ENCODE measurements at regions not wholly inside any gene's neighbourhood (a gene's known extent, or its start where the extent isn't known, plus 50 kb on each side); places are given as distances from the start of the nearest gene placed in this dataset.

DNA sequence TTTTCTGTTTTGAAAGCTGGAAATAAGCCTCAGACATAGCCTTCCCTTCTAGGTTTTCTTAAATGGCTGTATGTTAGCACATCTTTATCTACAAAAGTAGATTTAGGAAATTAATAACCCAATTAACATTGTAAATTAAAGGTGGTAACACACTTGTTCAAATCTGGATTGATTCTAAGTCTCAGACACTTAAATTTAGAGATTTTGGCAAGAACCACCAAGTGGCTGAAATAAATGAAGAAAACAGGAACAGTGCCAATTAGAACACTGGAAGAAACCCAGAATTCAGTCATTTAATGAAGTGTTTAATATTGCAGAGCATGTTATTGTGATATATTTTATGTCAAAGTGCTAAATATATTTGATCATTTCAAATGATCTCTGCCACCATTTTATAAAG lies 628.2 kb downstream of the USP25 start:
- DNase-seq (ENCODE audit: low read depth): no peak

DNA sequence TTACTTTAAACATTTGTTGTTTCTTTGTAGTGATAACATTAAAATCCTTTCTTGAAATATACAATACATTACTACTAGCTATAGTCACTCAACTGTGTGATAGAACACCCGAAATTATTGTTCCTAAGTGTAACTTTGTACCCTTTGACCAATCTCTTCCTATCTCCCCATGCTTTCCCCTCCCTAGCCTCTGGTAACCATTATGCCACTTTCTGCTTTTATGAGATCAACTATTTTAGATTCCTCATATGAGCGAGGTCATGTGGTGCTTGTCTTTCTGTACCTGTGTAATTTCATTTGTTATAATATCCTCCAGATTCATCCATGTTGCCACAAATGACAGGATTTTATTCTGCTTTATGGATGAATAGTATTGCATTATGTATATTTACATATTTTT lies 629.0 kb downstream of the USP25 start:
- no peak for DNase-seq (ENCODE audit: low read depth)

DNA sequence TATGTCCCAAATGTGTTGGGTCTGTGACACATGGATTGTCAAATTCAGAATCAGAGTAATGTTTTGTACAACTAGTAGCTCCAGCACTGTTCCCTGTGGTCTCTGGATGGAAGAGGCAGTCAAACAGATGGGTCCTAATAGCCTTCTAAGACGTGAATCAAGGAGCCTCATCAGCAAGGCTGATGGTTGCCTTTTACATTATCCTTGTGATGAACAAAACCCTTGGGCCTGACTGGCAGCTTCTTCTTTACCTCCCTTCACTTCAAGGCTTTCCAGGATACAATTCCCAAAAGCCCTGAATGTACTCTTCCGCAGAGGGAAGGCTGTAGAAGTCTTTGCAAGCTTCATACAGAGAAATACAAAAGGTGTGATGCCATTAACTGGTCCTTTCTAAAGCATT lies 633.3 kb downstream of the USP25 start:
- DNase-seq (ENCODE audit: low read depth): no peak

DNA sequence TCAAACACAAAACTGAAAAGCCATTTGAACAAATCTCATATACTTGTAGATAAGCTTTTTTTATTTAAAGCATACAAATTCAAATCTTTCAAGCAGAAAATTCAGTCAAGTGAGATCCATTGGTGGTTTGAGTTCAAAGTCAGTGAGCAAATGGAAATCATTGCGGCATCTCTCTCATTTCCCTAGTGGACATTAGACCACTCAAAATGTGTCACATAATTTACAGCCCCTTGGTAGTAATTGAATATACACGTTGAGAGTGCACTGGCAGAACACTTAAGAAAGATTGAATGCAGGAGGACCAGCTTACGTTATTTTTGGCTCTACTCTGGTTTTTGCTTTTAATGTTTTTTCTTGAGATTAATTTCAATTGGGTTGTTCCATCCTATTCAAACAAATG lies 633.7 kb downstream of the USP25 start:
- DNase-seq (ENCODE audit: low read depth): no peak

DNA sequence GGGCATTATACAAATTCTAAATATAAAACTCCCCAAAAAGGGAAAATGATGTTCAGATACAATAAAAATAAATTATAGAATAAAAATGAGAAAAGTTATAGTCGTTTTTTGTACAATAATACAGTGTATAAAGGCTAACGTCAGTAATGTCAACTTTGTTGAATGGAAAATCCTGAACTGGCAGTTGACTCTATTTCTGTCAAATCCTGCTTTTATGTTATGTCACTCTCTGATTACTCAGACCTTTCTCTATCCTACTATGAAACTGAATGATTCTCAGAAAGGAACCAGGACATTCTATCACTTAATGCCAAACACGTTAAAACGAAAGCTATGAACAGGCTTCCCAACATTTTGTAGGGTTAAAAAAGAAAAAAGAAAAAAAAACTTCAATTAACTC lies 636.4 kb downstream of the USP25 start:
- DNase-seq (ENCODE audit: low read depth): no peak

DNA sequence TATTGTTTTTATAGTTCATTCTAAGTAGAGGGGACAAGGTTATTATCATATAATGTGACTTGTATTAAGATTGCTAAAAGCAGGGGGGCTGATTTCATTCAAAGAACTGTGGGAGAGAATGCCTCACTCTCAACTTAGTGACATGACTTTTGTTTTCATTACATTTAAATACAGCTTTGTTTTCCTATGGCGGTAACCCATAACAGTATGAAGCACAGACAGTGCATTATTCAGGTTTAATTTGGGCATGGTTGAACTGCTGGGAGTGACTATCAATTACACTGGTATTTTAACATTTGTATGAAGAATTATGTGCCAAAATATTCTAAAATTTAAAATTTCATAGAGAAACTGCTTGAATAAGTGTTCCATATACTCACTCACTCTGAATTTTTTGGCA lies 637.3 kb downstream of the USP25 start:
- DNase-seq (ENCODE audit: low read depth): no peak

DNA sequence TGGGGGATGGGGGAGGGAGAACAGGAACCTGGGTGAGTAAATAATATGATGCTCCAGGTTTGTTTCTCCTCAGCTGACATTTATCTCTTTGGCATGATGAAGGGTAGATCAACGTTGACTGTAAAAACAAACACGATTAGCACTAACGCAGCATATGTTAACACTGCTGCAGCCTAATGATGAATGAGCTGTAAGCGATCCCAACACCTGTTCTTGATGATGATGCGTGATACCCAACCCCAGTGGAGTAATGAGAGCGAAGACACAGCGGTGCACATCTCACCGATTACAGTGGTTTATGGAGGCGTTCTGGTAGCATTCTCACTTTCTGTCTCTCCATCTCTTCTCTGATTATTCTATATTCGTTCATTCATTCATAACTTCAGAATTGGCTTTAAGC lies 640.4 kb downstream of the USP25 start:
- no peak for DNase-seq (ENCODE audit: low read depth)

DNA sequence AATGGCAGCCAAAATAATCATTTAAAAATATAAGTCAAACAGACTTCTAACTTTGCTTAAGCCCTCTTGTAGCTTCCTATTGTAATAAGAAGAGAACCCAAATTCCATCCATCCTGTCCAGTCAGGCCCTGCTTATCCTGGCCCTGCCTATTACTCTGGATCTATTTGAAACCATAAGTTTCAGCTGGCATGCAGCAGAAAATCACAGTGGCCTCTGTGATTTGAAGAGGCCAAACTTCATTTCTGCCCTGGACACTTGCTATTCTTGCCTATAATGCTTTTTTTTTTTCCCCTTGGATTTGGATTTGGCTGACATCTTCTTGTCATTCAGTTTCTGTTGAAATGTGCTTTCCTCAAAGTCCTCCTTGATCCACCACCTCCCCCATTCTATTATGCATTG lies 642.8 kb downstream of the USP25 start:
- no peak for DNase-seq (ENCODE audit: low read depth)

DNA sequence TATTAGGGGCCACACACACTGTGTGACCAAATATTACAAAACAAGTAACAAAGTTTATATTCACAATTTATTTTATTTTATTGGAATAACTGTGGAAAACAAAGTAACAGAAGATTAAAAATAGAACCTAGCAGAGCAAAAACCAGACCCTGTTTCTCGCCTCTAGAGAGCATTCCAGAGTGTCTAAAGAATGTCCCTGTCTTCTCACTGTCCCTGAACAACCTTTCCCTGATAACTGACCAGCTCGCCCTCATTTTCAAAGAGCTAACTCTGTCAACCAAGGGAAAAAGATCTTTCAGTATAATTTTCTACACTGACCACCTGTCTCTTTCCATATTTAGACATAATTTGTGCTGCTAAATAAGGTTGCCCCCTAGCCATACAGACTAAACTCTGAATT lies 646.9 kb downstream of the USP25 start:
- DNase-seq (ENCODE audit: low read depth): no peak

DNA sequence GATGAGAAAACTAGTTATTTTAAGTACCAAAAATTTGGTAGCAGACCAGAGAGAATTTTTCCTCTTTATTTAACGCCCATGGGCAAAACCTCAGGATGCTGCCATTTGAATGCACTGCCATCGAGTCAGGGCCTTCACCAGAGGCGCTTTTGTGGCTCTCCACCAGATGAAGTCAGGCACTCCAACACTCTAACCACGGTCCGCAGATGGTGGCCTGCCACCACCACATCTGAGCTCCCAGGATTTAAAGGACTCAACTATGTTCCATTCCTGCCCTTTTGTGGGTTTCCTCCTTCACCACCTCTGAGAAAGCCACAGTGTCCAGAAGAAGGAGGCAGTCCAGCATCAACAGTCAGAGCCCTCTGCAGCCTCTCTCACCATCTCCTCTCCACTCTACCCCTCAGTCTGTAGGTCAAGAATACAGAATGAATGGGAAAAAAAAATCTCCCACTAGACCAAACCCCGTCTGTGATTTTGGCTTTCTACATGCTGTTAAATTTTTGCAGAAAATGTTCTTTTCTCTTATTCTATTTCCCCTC lies 647.4 kb downstream of the USP25 start:
- no peak for DNase-seq (ENCODE audit: low read depth)

DNA sequence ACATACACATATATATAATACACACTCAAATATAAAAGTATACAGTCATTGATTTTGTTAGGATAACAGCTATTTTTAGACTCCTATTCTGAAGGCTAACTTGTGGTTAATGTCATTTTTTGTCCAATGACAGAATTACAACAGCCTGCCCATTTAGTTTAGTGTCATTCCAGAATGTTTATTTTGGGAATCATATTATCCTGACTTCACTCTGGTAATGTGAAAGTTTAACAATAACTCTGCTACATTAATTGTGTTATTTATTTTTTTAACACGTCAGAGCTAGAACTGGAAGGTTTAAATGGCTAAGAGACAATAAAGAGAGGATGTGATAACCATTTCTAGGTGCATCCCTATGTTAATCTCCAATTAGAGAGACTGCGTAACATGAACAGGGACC lies 648.1 kb downstream of the USP25 start:
- DNase-seq (ENCODE audit: low read depth): no peak

DNA sequence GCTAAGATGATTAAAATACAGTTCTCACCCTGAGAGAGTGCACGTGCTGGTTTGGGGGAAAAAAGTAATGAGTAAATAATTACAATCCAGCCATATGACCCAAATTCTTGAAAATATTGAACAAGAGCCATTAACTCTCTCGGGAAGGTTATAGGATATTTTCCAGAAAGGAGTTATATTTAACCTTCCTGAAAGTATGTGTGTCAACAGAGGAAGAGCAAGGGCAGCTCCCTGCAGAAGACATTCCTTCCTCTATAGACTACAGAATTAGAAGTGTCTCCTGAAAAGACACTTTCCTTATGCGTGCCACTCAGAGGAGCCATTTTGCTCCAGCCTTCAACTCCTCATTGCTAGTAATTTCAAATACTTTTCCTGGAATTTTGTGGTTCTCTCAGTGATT lies 648.7 kb downstream of the USP25 start:
- DNase-seq (ENCODE audit: low read depth): no peak

DNA sequence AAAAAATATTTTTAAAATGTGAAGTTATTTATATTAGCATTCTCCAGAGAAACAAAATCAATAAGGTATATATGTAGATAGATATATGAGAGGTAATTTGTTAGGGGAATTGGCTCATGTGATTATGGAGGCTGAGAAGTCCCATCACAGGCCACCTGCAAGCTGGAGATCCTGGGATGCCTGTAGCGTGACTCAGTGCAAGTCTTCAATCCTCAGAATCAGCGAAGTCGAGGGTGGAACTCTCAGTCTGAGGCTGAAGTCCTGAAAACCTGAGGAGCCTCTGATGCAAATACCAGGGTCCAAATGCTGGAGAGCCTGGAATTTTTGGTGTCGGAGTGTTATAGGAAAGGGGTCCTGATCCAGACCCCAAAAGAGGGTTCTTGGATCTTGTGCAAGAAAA lies 658.5 kb downstream of the USP25 start:
- no peak for DNase-seq (ENCODE audit: low read depth)

DNA sequence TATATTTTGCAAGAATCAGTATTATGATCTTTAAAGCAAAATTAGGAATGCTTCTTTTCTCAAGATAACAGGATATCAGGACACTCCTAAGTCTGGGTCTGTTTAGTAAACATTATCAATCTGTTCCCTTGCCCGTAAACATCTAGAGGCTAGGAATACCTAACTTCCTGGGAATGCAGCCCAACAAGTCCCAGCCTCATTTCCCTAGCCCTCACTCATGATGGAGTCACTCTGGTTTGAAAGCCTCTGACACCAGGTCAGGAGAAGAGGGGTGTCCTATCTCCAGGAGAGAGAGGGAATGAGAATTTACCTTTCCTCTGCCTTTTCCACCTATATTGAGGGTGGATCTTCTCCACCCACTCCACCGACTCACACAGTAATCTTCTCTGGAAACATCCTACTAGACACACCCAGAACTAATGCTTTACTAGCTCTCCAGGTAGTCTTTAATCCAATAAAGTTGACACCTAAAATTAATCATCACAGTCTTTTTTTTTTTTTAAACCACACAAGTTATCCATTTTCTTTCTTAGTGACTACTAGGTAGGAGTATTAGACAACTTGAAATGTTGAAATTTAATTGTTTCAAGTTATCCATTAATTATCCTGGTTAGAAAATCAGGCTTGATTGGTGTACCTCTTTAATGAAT lies 659.3 kb downstream of the USP25 start:
- DNase-seq (ENCODE audit: low read depth): peak; percentile 67

DNA sequence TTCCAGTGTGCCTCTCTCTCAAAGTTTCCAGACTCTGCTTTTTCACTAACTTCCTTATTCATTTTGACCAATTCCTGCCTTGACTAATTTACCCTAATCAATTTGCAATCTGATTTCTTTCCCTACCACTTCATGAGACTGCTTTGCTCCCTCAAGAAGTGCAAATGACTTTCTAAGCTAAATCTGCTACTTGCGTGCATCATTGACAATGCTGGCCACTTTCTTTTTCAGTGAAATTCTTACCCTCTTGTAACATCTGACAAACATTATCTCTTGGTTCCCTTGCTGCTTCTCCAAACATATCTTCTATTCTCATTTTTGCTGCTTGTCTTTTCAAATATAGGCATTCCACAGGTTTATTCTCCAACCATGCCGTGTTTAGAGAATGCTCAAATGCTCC lies 659.9 kb downstream of the USP25 start:
- DNase-seq (ENCODE audit: low read depth): no peak

DNA sequence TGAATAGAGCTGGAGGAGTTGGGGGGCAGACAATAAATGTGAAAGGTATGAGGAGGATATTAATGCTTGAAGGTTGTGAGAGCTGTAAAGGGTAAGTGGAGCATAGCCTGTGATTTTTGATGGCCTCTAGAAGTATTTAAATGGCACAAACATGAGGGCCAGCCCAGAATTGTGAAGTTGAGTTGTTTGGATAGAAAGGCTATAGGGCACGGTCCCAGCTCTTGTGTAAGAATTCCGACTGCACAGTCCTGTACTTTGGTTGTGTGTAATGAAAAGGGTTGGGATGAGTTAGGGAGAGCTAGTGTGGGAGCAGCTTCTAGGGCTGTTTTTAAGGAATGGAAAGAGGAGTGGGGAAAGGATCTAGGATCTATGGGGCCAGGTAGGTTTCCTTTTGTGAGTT lies 665.5 kb downstream of the USP25 start:
- DNase-seq (ENCODE audit: low read depth): no peak

DNA sequence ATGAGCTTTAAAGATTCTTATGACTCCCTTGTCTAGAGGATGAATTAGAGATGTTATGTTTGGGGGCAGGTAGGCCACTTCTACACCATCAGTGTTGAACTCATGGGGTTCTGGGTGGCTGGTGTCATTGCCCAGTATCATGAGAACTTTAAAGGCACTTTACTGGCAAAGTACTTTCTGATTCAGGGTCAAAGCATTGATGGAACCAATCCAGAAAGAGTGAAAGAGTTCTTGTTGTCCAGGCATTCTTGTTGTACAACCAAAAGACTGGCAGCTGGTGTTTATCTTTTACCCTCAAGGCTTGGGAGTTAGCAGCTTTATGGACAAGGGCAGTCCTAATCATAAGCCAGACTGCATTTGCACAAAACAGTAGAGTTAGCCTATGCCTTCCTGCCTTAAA lies 673.0 kb downstream of the USP25 start:
- peak; percentile 20 for DNase-seq (ENCODE audit: low read depth)

DNA sequence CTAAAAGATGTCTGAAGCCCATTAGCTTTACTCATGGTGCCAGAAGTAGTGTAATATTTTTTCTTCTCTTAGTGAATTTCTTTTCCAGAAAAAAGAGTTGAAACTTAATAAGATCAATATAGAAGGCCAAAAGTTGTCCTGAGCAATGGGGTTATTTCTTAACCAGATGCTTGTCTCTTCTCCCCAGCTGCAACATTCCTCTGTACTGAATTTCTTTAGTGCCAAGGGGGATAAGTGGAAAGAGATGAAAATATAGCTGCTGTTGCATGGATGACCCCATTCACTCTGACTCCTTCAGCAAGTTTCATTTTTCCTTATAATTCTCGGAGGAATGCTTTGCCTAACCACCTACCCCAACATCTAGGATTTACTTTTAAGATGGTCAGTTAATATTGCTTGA lies 675.0 kb downstream of the USP25 start:
- DNase-seq (ENCODE audit: low read depth): no peak

DNA sequence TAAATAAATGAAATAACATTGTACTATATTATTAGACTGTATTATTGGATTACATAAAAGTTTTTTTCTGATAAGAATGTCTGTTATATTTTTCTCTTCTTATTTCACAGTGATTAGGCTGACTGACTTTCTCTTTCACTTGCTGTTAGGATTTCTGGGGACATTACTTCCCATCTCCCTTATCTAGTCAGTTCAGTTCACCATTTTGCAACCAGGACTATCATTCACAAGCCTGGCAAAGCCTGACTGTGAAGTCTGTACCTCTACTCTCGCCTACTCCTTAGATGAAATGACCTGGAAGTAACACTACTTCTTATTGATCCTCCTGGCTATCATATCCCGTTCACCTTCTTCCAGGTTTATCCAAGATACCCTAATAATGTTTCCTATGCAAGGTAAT lies 676.6 kb downstream of the USP25 start:
- no peak for DNase-seq (ENCODE audit: low read depth)

DNA sequence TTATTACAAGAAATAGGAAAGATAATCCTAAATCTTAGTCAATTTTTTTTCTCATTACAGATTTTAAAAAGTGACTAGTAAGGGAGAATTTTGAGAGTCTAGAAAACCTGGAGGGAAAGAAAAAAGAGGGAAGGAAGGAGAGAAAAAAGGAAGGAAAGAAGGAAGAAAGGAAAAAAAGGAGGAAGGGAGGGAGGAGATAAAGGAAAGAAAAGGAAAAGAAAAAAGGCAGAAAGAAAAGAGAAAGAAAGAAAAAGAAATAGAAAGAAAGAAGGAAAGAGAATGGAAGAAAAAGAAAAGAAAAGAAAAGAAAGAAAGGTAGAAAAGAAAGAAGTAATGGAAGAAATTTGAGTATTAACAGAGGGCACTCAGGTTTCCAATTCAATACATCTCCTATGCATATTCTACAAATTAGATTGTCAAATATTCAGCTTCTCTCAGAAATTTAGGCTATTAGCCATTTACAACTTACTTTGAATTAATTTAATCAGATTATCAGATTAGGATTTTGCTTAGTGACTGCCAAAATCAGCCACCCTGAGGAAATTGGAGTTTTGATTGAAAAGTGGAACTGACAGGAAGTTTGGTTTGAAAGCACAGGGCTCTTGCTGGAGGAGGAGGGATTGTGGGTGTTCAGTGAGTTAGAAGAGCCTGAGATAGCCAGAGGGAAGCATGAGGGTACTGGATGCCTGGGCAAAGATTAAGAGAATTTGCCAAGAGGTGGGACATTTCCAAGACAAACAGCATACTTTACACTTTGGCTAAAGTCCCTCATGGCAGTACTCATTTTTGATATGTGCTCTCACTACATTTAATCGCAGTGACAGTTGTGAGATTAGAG lies 677.8 kb downstream of the USP25 start:
- no peak for DNase-seq (ENCODE audit: low read depth)

DNA sequence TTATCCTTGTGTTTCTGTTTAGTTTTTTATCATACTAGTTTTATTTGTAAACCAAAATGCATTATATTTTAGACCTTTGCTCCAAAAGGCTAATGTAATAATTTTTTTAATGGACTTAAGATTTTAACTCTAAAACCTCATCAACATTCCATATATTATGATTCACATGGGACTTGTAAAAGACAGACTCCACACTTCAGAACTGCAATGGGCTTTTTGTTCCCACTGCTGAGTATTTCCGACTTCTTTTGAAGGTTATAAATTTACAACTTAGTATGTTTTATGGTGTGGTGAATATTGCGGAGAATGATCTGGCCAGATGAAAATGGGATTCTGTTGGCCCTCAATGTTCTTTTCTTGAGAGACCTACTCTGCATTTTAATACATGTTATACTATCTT lies 678.5 kb downstream of the USP25 start:
- no peak for DNase-seq (ENCODE audit: low read depth)

DNA sequence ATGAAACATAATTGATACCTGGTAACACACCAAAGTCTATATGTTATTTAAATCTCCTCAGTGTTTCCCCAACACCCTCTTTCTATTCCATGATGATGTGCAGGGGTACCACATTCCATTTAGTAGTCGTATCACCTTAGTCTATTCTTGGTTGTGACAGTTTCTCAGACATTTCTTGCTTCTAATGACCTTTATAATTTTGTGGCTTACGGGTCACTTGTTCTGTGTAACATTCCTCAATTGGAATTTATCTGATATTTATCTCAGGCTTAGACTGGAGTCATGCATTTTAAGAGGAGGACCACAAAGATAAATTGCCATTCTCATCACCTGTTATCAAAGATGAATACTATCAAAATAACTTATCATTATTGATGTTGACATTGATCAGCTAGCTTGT lies 679.6 kb downstream of the USP25 start:
- no peak for DNase-seq (ENCODE audit: low read depth)

DNA sequence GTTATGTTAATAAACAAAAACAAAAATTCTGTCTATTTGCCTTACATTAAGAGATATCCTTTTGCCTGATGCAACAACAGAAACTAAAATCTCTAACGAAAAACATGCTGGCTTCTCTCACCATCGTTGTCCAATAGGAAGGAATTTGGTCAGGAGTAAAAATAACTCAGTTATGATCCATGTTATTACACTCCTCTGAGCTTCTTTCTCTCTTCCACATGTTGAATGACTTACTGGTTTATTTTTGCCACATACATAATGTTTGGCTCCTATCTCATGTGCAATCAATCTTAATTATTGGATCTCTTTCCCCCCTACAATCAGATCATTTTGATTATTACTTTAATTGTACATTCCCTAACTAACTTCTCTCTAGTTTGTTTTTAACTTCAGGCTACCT lies 688.4 kb downstream of the USP25 start:
- DNase-seq (ENCODE audit: low read depth): no peak

DNA sequence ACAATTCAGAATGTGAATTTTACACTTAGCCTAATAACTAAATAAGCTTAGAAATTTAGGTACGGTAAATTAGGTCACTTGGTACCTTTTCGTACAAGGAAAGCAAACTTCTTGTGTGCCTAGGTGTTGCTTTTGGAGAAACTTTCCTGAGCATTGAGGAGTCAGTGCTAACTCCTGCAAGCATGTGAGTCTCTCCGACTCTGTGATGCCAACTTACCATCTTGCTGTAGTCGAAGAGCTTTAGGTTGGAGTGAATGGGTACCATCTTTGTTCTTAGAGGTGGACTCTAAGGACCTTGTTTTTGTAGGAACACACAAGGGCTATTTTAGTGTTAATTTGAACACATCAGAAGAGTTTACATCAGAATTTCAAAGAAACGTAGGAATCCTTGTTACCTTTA lies 688.9 kb downstream of the USP25 start:
- DNase-seq (ENCODE audit: low read depth): no peak

Measured in renal cortical epithelial cell (primary cell).